ENCODE measurements at regions not wholly inside any gene's neighbourhood (a gene's known extent, or its start where the extent isn't known, plus 50 kb on each side); places are given as distances from the start of the nearest gene placed in this dataset.

DNA sequence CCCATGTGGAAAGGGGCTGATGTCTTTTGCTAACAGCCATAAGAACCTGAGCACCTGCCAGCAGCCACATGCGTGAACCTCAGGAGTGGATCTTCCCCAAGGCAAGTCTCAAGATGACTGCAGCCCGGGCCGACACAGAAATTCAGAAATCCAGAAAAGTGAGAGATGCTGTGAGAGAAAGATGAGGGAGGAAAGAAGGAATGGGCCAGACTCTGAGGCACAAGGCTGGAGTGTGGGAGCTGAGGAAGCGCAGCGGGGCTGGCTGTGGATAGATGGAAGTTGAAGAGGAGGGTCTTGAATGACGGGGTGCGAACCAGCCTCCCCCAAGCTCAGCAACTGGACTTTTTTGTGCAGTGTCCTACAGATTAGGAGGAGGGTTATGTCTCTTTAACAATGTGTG lies 337.8 kb downstream of the GADD45G start:
- TF ChIP-seq, protein P1, sequence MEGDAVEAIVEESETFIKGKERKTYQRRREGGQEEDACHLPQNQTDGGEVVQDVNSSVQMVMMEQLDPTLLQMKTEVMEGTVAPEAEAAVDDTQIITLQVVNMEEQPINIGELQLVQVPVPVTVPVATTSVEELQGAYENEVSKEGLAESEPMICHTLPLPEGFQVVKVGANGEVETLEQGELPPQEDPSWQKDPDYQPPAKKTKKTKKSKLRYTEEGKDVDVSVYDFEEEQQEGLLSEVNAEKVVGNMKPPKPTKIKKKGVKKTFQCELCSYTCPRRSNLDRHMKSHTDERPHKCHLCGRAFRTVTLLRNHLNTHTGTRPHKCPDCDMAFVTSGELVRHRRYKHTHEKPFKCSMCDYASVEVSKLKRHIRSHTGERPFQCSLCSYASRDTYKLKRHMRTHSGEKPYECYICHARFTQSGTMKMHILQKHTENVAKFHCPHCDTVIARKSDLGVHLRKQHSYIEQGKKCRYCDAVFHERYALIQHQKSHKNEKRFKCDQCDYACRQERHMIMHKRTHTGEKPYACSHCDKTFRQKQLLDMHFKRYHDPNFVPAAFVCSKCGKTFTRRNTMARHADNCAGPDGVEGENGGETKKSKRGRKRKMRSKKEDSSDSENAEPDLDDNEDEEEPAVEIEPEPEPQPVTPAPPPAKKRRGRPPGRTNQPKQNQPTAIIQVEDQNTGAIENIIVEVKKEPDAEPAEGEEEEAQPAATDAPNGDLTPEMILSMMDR (conservative IDR thresholded peaks at IDR 0.05; ENCODE audit: low read depth, low read length), result no peak
- no peak for TF ChIP-seq EZH2 (IDR thresholded peaks at IDR 0.05; ENCODE audit: borderline replicate concordance, low read depth, low read length, poor library complexity, severe bottlenecking)
